ENCODE measurements at regions not wholly inside any gene's neighbourhood (a gene's known extent, or its start where the extent isn't known, plus 50 kb on each side); places are given as distances from the start of the nearest gene placed in this dataset.

DNA sequence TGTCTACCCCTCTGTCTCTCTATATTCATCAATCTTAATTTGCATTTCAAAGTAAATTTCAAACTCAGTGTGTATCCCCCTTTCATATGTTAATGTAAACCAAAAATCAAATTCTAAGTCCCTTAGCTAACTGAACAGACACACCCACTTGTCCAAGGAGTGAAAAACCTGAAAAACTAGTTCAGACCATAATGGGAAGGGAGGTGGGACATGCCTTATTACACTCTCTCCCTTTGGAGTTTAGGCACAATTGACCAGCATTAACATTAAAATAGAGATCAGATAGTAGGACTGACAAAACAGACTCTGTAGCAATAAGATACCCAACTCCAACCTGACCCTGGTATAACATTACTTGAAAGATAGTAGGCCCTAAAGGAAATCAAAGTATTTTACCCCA is 247.7 kb upstream of the GADL1 start:
- TF ChIP-seq, protein P1, sequence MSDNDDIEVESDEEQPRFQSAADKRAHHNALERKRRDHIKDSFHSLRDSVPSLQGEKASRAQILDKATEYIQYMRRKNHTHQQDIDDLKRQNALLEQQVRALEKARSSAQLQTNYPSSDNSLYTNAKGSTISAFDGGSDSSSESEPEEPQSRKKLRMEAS (IDR thresholded peaks at IDR 0.05) = no peak
- TF ChIP-seq KDM1A (IDR thresholded peaks at IDR 0.05; ENCODE audit: low read depth) (no peak), EP300 (IDR thresholded peaks at IDR 0.05) (no peak), ZFP36 (IDR thresholded peaks at IDR 0.05; ENCODE audit: borderline replicate concordance, partially characterized antibody) (no peak), POLR2A (IDR thresholded peaks at IDR 0.05; ENCODE audit: low read length) (no peak), RNF2 (IDR thresholded peaks at IDR 0.05; ENCODE audit: borderline replicate concordance, low read depth) (no peak), MYC (IDR thresholded peaks at IDR 0.05; ENCODE audit: borderline replicate concordance, low read length) (no peak)
- TF ChIP-seq, protein P2, sequence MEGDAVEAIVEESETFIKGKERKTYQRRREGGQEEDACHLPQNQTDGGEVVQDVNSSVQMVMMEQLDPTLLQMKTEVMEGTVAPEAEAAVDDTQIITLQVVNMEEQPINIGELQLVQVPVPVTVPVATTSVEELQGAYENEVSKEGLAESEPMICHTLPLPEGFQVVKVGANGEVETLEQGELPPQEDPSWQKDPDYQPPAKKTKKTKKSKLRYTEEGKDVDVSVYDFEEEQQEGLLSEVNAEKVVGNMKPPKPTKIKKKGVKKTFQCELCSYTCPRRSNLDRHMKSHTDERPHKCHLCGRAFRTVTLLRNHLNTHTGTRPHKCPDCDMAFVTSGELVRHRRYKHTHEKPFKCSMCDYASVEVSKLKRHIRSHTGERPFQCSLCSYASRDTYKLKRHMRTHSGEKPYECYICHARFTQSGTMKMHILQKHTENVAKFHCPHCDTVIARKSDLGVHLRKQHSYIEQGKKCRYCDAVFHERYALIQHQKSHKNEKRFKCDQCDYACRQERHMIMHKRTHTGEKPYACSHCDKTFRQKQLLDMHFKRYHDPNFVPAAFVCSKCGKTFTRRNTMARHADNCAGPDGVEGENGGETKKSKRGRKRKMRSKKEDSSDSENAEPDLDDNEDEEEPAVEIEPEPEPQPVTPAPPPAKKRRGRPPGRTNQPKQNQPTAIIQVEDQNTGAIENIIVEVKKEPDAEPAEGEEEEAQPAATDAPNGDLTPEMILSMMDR (IDR thresholded peaks at IDR 0.05) = no peak
- TF ChIP-seq, protein P3, sequence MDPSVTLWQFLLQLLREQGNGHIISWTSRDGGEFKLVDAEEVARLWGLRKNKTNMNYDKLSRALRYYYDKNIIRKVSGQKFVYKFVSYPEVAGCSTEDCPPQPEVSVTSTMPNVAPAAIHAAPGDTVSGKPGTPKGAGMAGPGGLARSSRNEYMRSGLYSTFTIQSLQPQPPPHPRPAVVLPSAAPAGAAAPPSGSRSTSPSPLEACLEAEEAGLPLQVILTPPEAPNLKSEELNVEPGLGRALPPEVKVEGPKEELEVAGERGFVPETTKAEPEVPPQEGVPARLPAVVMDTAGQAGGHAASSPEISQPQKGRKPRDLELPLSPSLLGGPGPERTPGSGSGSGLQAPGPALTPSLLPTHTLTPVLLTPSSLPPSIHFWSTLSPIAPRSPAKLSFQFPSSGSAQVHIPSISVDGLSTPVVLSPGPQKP (IDR thresholded peaks at IDR 0.05; ENCODE audit: low read depth, low read length) = no peak
- TF ChIP-seq, protein P4, sequence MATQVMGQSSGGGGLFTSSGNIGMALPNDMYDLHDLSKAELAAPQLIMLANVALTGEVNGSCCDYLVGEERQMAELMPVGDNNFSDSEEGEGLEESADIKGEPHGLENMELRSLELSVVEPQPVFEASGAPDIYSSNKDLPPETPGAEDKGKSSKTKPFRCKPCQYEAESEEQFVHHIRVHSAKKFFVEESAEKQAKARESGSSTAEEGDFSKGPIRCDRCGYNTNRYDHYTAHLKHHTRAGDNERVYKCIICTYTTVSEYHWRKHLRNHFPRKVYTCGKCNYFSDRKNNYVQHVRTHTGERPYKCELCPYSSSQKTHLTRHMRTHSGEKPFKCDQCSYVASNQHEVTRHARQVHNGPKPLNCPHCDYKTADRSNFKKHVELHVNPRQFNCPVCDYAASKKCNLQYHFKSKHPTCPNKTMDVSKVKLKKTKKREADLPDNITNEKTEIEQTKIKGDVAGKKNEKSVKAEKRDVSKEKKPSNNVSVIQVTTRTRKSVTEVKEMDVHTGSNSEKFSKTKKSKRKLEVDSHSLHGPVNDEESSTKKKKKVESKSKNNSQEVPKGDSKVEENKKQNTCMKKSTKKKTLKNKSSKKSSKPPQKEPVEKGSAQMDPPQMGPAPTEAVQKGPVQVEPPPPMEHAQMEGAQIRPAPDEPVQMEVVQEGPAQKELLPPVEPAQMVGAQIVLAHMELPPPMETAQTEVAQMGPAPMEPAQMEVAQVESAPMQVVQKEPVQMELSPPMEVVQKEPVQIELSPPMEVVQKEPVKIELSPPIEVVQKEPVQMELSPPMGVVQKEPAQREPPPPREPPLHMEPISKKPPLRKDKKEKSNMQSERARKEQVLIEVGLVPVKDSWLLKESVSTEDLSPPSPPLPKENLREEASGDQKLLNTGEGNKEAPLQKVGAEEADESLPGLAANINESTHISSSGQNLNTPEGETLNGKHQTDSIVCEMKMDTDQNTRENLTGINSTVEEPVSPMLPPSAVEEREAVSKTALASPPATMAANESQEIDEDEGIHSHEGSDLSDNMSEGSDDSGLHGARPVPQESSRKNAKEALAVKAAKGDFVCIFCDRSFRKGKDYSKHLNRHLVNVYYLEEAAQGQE (IDR thresholded peaks at IDR 0.05) = no peak

Measured in A549 (cell line).